ENCODE measurements at regions not wholly inside any gene's neighbourhood (a gene's known extent, or its start where the extent isn't known, plus 50 kb on each side); places are given as distances from the start of the nearest gene placed in this dataset.
"Not testable (repeated sequence)": the region's sequence is repeated elsewhere in the genome, so short reads cannot be mapped to it uniquely, and the experiment has no call there.

DNA sequence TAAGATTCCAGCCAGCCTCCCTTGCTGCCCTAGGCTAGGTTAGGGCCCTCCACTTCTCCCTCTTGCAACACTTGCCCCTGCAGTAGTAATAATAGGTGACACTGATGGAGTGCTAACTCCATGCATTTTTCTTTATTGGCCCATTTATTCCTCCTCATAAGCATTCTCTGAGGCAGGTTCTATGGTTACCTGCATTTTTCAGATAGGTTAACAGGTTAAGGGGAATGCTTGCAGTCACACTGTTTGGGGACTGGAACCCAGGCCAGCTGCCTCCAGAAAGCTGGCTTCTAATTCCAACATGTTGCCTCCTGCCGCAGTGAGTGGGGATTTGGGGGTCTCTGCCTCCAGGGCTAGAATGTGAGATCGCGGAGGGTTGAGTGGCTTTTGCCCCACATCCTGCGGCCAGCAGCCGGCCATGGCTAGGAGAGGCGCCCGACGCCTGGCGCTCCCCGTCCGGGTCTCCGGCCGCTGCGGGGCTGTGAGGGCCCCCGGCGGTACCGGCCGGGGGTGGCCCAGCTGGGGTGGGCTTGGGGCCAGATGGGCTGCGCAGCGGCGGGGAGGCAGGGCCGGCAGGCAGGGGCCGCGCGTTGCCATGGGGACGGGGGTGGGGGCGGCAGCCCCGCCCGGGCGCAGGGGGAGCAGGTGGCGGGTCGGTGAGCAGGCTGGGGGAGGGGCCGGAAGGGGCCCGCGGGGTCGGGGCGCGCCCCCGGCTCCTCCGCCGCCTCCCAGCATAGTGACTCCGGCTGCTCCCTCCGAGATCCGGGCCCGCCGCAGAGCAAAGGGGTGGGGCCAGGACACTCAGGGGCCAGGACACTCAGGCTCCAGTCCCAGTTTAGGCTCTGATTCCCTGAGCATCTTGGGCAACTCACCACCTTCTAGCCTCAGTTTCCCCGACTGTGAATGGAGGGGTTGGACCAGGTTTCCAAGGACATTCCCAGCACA lies 68.4 kb upstream of the SSBP3 start:
- no peak for DNase-seq (ENCODE audit: low read depth)

DNA sequence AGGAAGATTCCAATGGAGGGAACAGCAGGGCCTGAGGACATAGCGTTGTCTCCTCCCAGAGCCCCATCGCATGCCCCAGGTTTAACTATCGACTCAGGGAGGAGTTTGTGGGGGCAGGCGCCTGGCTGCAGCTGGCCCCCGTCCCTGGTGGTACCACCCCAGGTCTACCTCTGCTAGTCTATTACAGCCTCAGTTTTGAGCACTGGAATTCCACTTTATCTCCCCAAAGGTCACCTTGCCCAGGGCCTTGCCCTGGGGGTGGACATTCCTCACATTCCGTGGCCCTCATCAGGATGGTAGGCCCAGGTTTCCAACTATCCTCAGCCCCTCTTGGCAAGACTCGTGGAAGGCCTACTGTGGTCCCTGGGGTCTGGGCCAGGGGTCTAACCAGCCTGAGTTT lies 65.4 kb upstream of the SSBP3 start:
- no peak for DNase-seq (ENCODE audit: low read depth)

DNA sequence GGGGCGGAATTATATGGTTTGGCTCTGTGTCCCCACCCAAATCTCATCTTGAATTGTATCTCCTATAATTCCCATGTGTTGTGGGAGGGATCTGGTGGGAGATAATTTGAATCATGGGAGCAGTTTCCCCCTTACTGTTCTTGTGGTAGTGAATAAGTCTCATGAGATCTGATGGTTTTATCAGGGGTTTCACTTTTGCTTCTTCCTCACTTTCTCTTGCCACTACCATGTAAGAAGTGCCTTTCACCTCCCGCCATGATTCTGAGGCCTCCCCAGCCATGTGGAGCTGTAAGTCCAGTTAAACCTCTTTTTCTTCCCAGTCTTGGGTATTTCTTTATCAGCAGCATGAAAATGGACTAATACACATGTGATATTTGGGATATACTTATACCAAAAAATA lies 63.2 kb upstream of the SSBP3 start:
- DNase-seq (ENCODE audit: low read depth), result not testable (repeated sequence)

DNA sequence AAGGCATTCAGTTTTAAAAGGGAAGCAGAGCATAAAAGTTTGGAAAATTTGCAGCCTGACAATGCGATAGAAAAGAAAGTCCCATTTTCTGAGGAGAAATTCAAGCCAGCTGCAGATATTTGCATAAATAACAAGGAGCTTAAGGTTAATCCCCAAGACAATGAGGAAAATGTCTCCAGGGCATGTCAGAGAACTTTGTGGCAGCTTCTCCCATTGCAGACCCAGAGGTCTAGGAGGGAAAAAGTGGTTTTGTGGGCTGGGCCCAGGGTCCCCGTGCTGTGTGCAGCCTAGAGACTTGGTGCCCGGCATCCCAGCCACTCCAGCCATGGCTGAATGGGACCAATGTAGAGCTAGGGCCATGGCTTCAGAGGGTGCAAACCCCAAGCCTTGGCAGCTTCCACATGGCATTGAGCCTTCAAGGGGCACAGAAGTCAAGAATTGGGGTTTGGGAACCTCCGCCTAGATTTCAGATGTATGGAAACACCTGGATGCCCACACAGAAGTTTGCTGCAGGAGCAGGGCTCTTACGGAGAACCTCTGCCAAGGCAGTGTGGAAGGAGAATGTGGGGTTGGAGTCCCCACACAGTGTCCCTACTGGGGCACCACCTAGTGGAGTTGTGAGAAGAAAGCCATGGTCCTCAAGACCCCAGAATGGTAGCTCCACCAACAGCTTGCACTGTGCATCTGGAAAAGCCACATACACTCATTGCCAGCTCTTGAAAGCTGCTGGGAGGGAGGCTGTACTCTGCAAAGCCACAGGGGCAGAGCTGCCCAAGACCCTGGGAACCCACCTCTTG lies 62.3 kb upstream of the SSBP3 start:
- DNase-seq (ENCODE audit: low read depth), result not testable (repeated sequence)

DNA sequence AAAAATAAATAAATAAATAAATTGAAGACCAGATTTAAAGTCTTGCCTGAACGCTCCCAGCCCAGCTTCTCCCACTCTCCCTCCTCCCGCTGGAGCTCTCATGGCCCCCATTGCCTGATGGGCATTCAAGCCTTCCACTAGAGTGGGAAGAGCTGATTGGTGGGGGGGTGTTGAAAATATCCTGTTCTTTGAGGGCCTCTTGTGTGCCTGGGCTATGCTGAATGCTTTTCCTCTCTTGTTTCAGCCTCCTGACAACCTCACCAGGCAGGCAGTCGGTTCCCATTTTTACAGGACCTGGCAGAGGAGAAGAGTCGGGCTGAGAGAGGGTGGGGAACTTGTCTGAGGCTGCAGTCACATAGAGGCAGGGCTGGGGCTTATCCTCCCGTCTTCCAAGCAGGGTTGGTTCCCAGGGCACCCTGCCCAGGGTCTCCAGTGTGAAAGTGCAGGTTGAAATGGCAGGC lies 59.2 kb upstream of the SSBP3 start:
- DNase-seq (ENCODE audit: low read depth), result no peak

DNA sequence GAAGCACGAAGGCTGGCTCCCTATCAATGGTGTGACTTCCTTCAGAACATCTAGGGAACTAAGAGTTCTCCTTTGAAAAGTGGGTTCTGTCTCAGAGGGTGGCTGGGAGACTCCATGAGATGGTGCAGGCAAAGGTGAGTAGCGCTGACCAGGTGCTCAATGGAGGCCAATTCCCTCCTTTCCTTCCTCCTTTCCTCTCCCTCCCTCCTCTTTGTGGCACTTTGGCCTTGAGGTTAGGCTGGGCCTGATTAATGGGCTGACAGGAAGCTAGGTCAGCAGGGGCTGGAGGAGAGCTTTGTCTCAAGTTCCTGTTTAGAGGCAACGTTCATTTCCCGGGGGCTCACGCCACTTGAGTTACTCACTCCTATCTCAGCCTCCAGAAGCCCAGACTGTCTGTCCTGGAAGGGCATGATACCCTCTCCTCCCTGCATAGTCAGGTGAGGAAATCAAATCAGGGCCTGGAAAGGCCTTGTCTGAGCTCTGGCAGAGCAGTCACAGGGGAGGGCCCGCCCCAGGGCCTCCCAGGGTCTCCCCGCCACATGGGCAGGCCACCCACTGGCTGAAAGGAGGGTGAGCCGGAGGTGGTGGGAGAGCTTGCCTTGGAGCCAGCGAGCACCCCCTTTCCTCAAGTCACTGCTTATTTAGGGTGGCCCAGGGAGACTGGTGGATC lies 58.4 kb upstream of the SSBP3 start:
- no peak for DNase-seq (ENCODE audit: low read depth)

DNA sequence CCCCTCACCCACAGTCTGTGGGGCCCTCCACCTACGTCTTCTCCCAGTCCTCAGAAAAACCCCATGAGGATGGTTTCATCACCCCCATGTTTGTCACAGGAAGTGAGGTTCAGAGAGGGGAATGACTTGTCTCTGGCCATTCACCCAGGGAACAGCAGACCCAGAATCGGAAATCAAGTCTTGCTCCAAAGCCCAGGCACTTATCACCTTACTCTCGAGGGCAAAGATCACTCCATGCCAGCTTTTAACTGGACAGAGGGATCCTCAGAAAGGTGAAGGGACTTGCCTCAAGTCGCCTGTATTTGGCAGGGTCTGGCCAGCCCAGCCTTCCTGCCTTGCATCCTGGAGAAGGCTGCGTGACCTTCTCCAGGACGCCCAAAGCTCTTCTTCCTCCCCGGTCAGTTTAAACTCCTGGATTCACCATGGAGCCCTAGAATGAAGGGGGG lies 57.9 kb upstream of the SSBP3 start:
- no peak for DNase-seq (ENCODE audit: low read depth)

DNA sequence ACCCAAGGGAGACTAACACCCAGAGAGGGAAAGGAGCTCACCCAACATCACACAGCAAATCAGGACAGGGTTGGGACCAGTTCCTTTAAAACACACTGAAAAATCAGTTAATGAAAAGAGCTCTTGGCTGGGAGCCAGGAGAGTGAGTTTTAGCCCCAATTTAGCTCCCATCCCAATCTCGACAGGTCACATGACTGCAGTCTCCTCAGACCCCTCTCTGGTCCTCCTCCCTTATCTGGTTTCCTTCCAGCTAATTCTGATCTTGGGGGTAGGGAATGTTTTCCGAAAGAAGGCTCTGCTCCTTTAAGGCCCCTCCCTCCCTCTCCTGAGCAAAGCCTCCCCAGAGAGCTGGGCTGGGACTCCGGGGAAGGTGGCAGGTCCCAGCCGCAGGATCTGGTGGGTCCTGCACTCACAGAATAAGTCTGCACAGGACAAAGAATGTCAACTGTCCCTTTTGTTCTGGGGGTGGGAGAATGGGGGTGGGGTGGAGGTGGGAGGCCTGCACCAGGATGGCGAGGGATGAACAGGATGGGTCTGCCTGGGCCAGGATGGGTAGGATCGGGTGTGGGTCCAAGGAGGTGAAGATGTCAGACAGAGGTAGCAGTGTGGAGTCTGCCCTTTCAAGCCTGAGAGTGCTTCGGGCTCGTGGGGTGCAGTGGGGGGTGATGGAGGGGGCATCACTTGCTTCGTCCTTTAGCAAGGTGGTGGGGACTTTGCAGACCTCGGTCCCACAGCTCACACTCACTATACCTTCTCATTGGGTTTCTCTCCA lies 57.3 kb upstream of the SSBP3 start:
- DNase-seq (ENCODE audit: low read depth), result no peak

DNA sequence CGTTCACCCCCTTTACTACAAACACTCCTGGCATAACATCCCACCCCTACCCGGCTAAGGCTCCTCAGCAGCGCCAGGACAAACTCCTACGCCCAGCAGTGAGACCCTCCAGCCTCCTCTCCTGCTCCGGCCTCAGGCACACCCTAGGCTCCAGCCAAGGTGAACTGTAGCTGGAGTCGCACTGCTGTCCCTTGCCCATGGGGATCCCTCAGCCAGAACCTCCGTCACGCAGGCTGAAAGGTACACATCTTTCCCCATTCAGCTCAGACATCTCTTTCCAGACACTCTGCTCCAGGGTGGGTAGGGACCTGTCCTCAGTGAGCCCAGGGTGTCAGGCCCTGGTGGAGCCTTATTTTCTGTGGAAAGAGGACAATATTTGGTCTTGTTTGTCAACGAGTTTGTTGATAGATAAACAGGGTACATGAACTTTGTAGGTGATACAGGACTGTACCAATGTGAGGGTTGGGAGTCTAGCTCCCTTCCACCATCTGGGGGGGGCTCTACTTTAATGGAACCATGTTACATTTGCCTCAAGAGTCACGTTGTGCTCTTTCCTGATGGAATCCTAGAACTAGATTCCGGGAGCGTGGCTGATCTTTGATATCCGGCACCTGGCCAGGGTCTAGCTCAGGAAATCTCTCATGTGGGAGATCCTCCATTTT lies 56.5 kb upstream of the SSBP3 start:
- no peak for DNase-seq (ENCODE audit: low read depth)

DNA sequence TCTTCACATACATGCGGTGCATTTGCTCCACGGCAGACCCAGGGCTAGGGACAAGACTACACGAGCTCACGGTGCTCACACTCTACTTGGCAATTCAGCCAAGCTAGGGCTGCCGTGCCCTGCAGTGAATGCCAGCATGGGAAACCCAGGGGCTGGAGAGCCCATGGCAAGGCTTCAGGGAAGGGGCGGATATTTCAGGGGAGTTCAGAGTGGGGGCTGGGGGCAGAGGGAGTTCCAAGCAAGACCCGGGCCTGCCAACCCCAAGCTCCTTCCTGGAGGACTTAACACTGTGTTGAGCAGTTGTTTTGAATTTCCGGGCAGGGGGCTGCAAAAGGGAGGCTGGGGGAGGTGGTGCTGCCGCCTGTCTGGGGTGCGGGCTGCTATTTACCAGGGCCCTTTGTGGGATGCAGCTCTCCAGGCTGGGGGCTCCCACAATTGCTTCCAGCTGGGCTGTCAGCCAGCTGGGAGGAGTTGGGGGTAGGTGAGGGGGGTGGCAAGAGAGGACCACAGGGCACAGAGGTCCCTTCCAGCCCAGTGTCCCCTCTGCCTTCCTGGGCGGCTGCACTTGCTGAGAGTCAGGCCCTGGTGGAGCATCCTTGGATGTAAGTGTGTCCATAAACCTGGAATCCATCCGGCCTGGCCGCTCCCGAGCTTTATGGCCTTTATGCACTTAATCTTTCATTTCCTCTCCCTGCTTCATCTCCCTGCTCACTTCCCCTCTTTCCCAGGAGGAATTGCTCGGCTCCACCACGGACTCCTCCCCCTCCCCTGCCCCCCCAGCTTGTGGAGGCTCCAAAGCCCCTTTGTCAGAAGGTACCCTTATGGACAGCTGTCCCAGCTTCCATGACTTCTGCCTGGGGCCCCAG lies 55.8 kb upstream of the SSBP3 start:
- DNase-seq (ENCODE audit: low read depth), result no peak

DNA sequence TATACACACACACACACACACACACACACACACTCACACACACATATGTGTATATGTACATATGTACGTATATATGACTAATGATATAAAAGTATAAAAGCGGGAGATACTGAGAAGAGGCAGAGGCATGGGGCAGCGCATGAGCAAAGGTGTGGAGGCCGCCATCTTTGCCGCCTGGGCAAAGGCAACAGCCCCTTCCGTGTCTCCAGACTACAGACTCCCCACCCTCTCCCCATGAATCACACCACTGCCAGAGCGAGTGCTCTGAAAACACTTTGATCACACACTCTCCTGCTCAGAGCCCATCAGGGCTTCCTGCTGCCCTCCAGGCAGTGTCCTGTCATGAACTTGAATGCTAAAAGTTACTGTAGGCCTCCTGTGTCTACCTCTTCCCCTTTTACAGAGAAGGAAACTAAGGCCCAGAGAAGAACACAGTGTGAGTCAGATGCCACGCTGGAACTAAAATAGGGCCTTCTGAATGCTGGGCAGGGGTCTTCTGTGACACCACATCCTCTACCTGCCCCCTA lies 54.7 kb upstream of the SSBP3 start:
- no peak for DNase-seq (ENCODE audit: low read depth)

DNA sequence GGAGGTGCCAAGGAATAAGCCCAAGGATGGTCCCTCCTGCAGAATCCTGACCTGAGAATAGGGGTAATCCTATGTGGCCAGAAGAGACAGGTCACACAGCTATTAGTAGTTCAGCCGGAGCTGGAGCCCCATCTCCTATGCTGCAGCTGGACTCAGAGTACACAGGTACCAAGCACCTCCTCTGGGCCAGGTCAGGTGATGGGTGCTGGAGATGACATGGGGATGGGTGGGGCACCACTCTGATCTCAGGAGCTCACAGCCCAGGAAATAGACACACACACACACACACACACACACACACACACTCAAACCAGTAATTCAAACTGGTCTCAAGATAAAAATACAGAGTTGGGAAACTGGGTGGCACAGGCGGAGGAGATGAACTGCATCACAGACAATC lies 54.2 kb upstream of the SSBP3 start:
- DNase-seq (ENCODE audit: low read depth), result peak; percentile 33

DNA sequence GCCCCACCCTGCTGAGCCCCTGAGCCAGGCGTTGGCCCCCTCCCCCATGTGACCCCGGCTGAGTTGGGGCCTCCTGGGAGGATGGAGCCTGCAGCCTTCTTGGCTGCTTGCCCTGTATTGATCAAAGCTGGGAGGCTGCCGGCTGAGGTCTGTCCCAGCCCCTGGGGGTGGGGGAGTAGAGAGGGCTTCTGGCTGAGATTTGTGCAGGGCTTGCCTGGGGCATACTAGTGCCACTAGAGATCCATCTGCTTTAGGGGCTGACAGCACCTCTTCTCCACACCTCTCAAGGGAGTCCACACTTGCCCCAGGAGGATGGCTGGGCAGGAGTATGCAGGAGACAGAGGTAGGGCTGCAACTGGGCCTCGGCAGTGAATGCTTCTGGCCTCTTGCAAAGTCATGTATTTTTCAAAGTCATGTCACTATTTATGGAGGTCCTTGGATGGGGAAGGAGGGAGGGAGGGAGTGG lies 53.6 kb upstream of the SSBP3 start:
- DNase-seq (ENCODE audit: low read depth), result no peak

DNA sequence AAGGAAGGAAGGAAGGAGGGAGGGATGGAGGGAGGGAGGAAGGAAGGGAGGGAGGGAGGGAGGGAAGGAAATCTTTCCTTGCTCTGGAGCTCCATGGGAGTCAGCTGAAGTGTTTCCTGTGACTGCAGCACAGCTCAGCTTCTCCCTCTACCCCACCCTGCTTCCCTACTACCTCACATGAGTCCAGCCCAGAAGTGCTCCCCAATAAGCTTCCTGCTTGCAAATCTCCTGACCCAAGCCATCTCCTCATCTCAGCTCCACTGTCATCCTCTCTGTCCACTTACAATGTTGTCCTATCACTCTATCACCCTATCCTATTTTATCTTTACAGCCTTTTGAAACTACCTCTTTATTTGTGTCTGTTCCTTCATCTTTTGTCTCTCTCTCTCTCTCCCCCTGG lies 52.9 kb upstream of the SSBP3 start:
- DNase-seq (ENCODE audit: low read depth), result no peak

DNA sequence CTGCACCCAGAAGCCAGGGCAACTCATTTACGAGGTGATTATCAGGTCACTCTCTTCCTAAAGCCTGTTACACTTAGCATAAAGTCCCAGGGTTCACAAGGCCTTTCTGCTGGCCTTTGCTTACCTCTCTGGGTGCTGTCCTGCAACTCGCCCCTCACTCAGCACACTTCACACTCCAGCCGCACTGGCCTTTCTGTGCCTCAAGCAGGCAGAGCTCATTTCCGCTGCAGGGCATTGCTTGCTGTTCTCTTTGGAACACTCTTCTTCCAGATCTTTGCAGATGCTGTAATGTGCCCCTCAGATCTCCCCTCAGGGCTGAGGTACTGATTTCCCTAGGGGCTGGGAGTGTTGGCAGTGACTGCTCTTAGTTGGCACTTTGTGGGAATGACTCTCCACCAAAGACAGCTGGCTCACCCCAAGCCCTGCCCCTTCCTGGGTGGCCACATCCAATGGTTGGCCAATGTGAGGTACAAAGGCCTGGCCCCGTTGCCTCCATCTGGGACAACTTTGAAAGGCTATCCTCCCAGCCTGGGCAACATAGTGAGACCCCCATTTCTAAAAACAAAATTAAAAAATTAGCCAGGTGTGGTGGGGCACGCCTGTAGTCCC lies 50.8 kb upstream of the SSBP3 start:
- DNase-seq (ENCODE audit: low read depth), result no peak

DNA sequence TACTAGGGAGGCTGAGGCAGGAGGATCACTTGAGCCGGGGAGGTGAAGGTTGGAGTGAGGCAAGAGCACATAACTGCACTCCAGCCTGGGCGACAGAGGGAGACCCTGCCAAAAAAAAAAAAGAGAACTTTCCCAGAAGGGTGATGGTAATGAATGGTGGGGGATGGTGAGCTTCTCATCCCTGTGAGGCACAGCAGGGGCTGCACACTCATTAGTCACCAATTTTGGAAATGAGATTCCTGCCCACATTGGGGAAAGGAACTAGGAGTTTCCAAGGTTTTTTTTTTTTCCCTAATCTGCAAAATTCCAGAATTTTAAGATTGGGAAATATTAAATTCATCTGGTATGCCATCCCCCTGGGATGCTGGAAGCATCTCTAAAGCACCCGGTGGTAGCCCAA lies 50.2 kb upstream of the SSBP3 start:
- no peak for DNase-seq (ENCODE audit: low read depth)

All from activated T-helper 1 cell treated with Interleukin-2 at 50 U/mL for 16 hours (primary cell).